NOMO-1 treated with dmso at 0.1 percent for 144 hours (cell line): ENCODE measurements at regions not wholly inside any gene's neighbourhood (a gene's known extent, or its start where the extent isn't known, plus 50 kb on each side); places are given as distances from the start of the nearest gene placed in this dataset.

Experiments
- DNase-seq: peaks from one replicate; lab custom pipeline; 2025; ENCODE audit not compliant: unreplicated experiment; lab: John Stamatoyannopoulos, UW

GRCh38 chr6:143595251-143596036 lies 82.3 kb upstream of the PHACTR2 start:
- no peak for DNase-seq

- DNase-seq = no peak
These were observed 83.1 kb upstream of the PHACTR2 start for GRCh38 chr6:143594647-143595046.

GRCh38 chr6:143592335-143592734 lies 80.8 kb upstream of the FUCA2 start:
- no peak for DNase-seq

GRCh38 chr6:143591441-143591840 lies 79.9 kb upstream of the FUCA2 start:
- DNase-seq = no peak

- DNase-seq = no peak
These were observed 77.6 kb upstream of the FUCA2 start for GRCh38 chr6:143589162-143589561.

- no peak for DNase-seq
These were observed 75.0 kb upstream of the FUCA2 start for GRCh38 chr6:143586557-143586956.

GRCh38 chr6:143585716-143586115 lies 74.2 kb upstream of the FUCA2 start:
- DNase-seq = no peak

- no peak for DNase-seq
These were observed 73.7 kb upstream of the FUCA2 start for GRCh38 chr6:143585241-143585640.

GRCh38 chr6:143583542-143584327 lies 72.2 kb upstream of the FUCA2 start:
- no peak for DNase-seq

GRCh38 chr6:143581835-143582480 lies 70.4 kb upstream of the FUCA2 start:
- no peak for DNase-seq

- no peak for DNase-seq
These were observed 68.2 kb upstream of the FUCA2 start for GRCh38 chr6:143579703-143580102.

GRCh38 chr6:143578054-143578453 lies 66.5 kb upstream of the FUCA2 start:
- no peak for DNase-seq

GRCh38 chr6:143575901-143576426 lies 64.4 kb upstream of the FUCA2 start:
- DNase-seq = no peak

- peak; percentile 34 for DNase-seq
These were observed 63.9 kb upstream of the FUCA2 start for GRCh38 chr6:143575440-143575839.

- DNase-seq = no peak
These were observed 58.8 kb upstream of the FUCA2 start for GRCh38 chr6:143570147-143570853.

- no peak for DNase-seq
These were observed 57.5 kb upstream of the FUCA2 start for GRCh38 chr6:143569040-143569439.

- DNase-seq = no peak
These were observed 53.0 kb upstream of the FUCA2 start for GRCh38 chr6:143564484-143565017.

- no peak for DNase-seq
These were observed 50.6 kb upstream of the FUCA2 start for GRCh38 chr6:143562143-143562542.
